BE2C (cell line): ENCODE measurements at regions not wholly inside any gene's neighbourhood (a gene's known extent, or its start where the extent isn't known, plus 50 kb on each side); places are given as distances from the start of the nearest gene placed in this dataset.

Source experiments
- DNase-seq: peaks from one replicate; pipeline ENCODE4 v3.0.0-alpha.2; 2020
- H3K27me3 ChIP-seq: fragments of 250-450 bp; sonication (Bioruptor Pico); 2 replicates; pipeline ENCODE4 v1.5.1; 2020; ENCODE audit warnings: mild to moderate bottlenecking
- H3K36me3 ChIP-seq: fragments of 250-450 bp; sonication (Bioruptor Pico); 2 replicates; pipeline ENCODE4 v1.5.1; 2020; ENCODE audit warnings: mild to moderate bottlenecking
- H3K4me1 ChIP-seq: fragments of 250-450 bp; sonication (Bioruptor Pico); 2 replicates; pipeline ENCODE4 v1.5.1; 2020
- H3K4me3 ChIP-seq: 2 replicates; pipeline ENCODE4 v1.5.1; 2011; ENCODE audit warnings: low read depth, low read length
- H3K9me3 ChIP-seq: fragments of 250-450 bp; sonication (Bioruptor Pico); 2 replicates; pipeline ENCODE4 v1.5.1; 2020
- TF ChIP-seq, protein P1 (sequence below): IDR thresholded peaks from 2 replicates; pipeline ENCODE4 v1.5.1; 2012; ENCODE audit warnings: mild to moderate bottlenecking, low read depth, low read length

DNA sequence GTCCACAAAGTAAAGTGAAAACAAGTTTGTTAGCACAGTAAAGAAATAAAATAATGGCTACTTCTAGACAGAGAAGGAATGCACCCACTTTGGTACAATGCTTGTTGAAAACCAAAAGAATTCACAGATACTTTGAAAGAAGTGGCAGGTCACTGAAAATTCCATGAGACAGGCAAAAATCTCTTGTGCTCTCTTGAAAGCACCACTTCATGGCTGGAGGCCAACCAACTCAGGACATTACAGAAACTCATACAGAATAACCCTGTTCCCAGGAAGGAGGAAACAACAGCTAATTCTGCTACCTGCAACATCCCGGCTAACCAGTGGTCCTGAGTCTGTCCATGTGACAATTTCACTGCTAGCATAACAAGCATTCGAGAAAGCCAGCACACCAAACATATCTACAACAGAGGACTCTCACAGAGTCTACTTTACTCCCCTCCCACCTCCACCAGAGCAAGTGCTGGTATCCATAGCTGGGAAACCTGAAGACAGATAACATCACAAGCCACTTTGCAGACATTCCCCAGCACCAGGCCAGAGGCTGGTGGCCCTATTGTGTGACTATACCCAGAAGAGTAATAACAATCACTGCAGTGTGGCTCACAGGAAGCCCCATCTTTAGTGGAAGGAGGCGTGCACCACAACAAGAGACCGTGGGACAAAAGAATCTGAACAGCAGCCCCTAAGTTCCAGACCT is 255.3 kb upstream of the SLITRK3 start:
- Histone ChIP-seq H3K9me3 (no peaks in the 10 kb centered on the region), H3K27me3 (no peaks in the 10 kb centered on the region), H3K36me3 (no peaks in the 10 kb centered on the region), H3K4me1 (no peaks in the 10 kb centered on the region; the same call in 1 of the 2 replicates), H3K4me3 (no peak overlapping the region)
- peak; percentile 15 for DNase-seq
- TF ChIP-seq, protein P1, sequence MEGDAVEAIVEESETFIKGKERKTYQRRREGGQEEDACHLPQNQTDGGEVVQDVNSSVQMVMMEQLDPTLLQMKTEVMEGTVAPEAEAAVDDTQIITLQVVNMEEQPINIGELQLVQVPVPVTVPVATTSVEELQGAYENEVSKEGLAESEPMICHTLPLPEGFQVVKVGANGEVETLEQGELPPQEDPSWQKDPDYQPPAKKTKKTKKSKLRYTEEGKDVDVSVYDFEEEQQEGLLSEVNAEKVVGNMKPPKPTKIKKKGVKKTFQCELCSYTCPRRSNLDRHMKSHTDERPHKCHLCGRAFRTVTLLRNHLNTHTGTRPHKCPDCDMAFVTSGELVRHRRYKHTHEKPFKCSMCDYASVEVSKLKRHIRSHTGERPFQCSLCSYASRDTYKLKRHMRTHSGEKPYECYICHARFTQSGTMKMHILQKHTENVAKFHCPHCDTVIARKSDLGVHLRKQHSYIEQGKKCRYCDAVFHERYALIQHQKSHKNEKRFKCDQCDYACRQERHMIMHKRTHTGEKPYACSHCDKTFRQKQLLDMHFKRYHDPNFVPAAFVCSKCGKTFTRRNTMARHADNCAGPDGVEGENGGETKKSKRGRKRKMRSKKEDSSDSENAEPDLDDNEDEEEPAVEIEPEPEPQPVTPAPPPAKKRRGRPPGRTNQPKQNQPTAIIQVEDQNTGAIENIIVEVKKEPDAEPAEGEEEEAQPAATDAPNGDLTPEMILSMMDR: no peak

DNA sequence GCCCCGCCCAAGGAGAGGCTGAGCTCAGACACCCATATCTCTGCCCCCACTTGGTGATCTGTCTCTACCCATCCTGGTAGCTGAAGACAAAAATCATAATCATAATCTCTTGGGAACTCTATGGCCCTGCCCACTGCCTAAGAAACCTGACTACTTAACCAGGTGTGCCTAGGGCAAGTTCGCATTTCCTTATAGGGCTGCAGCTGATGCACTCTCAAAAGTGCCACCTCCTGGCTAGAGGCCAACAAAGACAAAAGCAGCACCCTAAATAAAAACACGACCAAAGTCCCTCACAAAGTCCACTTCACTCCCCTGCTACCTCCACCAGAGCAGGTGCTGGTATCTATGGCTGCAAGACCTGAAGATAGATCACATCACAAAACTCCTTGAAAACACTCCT is 250.4 kb upstream of the SLITRK3 start:
- no peaks in the 10 kb centered on the region for H3K36me3 ChIP-seq
- no peak for DNase-seq
- peaks cover 3% of the 10 kb centered on the region for H3K4me1 ChIP-seq
- TF ChIP-seq, protein P1: no peak
- no peaks in the 10 kb centered on the region for H3K9me3 ChIP-seq
- no peaks in the 10 kb centered on the region for H3K27me3 ChIP-seq
- no peak overlapping the region for H3K4me3 ChIP-seq

GRCh38 chr3:165444745-165445144 is 248.6 kb upstream of the SLITRK3 start:
- no peaks in the 10 kb centered on the region for H3K9me3 ChIP-seq
- no peak overlapping the region for H3K4me3 ChIP-seq
- H3K27me3 ChIP-seq: no peaks in the 10 kb centered on the region
- TF ChIP-seq, protein P1: no peak
- no peaks in the 10 kb centered on the region for H3K36me3 ChIP-seq
- H3K4me1 ChIP-seq: peaks cover 3% of the 10 kb centered on the region; the same call in 1 of the 2 replicates
- no peak for DNase-seq

DNA sequence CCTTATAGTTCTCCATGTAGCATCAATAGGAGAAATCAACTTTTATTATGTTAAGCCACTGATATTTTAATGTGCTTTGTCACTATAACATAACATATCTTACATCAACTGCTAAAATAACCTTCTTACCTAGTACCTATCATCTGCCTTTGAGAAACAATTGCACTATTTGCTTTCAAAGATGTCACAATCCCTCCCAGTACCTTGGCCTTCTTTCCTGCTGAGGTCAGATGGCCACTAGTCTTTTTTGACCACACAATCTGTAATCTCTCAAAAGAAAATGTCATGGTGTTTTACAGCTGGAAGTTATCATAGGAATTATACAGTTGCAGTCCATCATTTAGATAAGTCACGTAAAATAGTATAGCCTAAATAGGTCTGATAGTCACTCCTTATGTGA is 247.5 kb upstream of the SLITRK3 start:
- TF ChIP-seq, protein P1: no peak
- no peaks in the 10 kb centered on the region for H3K36me3 ChIP-seq
- no peak for DNase-seq

GRCh38 chr3:165442061-165442460 is 245.9 kb upstream of the SLITRK3 start:
- H3K4me3 ChIP-seq: no peak overlapping the region
- no peaks in the 10 kb centered on the region for H3K36me3 ChIP-seq
- TF ChIP-seq, protein P1: no peak
- no peaks in the 10 kb centered on the region for H3K9me3 ChIP-seq
- no peaks in the 10 kb centered on the region for H3K27me3 ChIP-seq
- DNase-seq: no peak
- peaks cover 3% of the 10 kb centered on the region; the same call in 1 of the 2 replicates for H3K4me1 ChIP-seq

More for the DNA sequence above, 247.5 kb upstream of the SLITRK3 start:
- H3K27me3 ChIP-seq: no peaks in the 10 kb centered on the region
- no peaks in the 10 kb centered on the region for H3K9me3 ChIP-seq
- no peak overlapping the region for H3K4me3 ChIP-seq
- peaks cover 3% of the 10 kb centered on the region; the same call in 1 of the 2 replicates for H3K4me1 ChIP-seq

GRCh38 chr3:165440380-165440779 is 244.2 kb upstream of the SLITRK3 start:
- H3K27me3 ChIP-seq: no peaks in the 10 kb centered on the region
- no peak overlapping the region for H3K4me3 ChIP-seq
- no peak for DNase-seq
- H3K9me3 ChIP-seq: no peaks in the 10 kb centered on the region
- TF ChIP-seq, protein P1: no peak
- no peaks in the 10 kb centered on the region; the same call in 1 of the 2 replicates for H3K4me1 ChIP-seq
- no peaks in the 10 kb centered on the region for H3K36me3 ChIP-seq
